D721Med (cell line): ENCODE measurements at regions not wholly inside any gene's neighbourhood (a gene's known extent, or its start where the extent isn't known, plus 50 kb on each side); places are given as distances from the start of the nearest gene placed in this dataset.

Experiments
- DNase-seq: peaks from one replicate; pipeline ENCODE4 v3.0.0; 2011; ENCODE audit warnings: low spot score; ENCODE audit not compliant: insufficient read length
- FAIRE-seq: peaks from 2 replicates; lab custom pipeline; 2011; peaks lifted over from hg19 to GRCh38; lab: Jason Lieb, UNC
- TF ChIP-seq, protein P1 (sequence below): IDR thresholded peaks from 2 replicates; pipeline ENCODE4 v1.5.1; 2012; ENCODE audit warnings: mild to moderate bottlenecking, control low read depth; ENCODE audit not compliant: insufficient read depth; ENCODE audit errors: missing control alignments

DNA sequence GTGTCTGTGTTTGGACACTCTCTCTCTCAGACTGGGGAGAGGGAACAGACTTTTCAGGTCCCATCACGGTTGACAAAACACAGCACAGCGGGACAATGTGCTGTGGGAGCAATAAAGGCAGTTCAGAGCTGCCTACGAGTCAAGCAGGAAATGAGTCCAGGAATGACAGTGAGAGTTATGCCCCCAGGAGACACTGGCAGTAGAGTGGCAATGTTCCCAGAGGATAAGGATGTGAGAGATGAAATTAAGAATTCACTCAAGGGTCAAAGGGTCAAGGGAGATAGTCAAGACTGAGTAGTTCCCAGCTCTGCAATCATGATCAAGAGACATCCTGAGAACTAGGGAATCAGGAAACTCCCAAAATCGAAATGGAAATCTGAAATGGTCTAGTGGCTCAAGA, 156.1 kb downstream of the LURAP1L start:
- FAIRE-seq (no peak), DNase-seq (no peak)
- TF ChIP-seq, protein P1, sequence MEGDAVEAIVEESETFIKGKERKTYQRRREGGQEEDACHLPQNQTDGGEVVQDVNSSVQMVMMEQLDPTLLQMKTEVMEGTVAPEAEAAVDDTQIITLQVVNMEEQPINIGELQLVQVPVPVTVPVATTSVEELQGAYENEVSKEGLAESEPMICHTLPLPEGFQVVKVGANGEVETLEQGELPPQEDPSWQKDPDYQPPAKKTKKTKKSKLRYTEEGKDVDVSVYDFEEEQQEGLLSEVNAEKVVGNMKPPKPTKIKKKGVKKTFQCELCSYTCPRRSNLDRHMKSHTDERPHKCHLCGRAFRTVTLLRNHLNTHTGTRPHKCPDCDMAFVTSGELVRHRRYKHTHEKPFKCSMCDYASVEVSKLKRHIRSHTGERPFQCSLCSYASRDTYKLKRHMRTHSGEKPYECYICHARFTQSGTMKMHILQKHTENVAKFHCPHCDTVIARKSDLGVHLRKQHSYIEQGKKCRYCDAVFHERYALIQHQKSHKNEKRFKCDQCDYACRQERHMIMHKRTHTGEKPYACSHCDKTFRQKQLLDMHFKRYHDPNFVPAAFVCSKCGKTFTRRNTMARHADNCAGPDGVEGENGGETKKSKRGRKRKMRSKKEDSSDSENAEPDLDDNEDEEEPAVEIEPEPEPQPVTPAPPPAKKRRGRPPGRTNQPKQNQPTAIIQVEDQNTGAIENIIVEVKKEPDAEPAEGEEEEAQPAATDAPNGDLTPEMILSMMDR: no peak

DNA sequence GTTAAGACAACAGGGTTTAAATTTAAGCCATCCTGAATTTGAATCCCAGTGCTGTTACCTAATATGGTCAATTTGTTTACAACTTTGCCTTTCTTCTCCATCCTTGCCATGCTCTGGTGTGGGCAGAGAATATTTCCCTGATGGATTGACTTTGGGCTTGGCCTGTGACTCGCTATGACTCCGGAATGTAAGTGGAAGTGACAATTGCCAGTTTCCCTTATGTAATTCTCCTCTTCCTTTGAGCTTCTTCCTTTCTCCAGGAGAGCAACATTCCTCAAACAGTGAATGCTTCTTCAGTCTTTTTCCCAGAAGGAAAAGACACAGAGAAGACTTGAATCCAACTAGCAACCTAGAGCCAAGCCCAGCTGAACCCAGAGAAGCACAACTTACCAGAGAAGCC, 159.1 kb downstream of the LURAP1L start:
- TF ChIP-seq, protein P1: no peak
- DNase-seq (no peak), FAIRE-seq (no peak)

DNA sequence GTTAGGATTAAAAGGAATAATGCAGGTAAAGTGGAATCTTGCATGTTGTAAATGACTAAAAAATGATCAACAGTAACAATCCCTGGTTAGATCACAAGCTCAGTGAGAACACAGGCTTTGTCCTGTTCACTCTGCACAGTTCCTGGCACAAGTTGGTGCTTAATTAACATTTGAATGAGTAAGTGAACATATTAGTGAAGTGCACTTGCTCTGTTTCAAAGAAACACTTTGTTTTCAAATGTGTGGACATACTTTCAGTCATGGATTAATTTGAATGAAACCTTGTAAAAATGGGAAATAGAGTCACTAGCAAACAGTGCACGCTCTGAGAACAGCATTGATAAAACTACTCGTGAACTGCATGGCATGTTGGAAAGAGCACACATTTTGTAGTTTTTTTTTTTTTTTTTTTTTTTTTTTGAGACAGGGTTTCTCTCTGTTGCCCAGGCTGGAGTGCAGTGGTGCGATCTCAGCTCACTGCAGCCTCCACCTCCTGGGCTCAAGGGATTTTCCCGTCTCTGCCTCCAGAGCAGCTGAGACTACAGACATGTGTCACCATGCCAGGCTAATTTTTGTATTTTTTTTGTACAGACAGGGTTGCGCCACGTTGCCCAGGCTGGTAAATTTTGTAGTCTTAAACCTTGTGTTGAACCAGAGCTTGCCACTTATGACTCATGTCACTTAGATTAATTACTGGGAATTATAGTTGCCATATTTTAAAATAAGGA, 159.9 kb downstream of the LURAP1L start:
- no peak for FAIRE-seq
- TF ChIP-seq, protein P1: no peak
- no peak for DNase-seq

GRCh38 chr9:12935714-12936113, 160.9 kb downstream of the LURAP1L start:
- DNase-seq: no peak
- no peak for FAIRE-seq

DNA sequence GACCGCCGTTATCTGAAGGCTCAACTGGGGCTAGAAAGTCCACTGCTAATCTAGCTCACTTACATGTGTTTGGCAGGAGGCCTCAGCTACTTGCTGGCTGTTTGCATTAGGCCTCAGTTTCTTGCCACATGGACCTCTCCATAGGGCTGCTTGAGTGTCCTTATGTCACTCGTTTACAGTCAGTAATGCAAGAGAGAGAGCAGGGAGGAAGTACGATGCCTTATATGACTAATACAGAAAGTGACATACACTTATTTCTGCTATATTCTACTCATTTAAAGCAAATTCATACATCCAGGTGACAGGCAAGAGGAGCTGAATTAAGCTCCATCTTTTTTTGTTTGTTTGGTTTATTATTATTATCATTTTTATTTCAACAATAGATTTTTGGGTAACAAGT, 179.6 kb downstream of the LURAP1L start:
- TF ChIP-seq, protein P1: no peak
- DNase-seq (no peak), FAIRE-seq (no peak)

More at GRCh38 chr9:12935714-12936113, 160.9 kb downstream of the LURAP1L start:
- TF ChIP-seq, protein P1: no peak

- TF ChIP-seq, protein P1: no peak
- no peak for DNase-seq
- FAIRE-seq: no peak
These were observed 180.8 kb downstream of the LURAP1L start for GRCh38 chr9:12955510-12956163.

GRCh38 chr9:12956261-12956660, 181.4 kb downstream of the LURAP1L start:
- TF ChIP-seq, protein P1: no peak
- DNase-seq: no peak
- FAIRE-seq: no peak
